K562 (cell line): ENCODE measurements at regions not wholly inside any gene's neighbourhood (a gene's known extent, or its start where the extent isn't known, plus 50 kb on each side); places are given as distances from the start of the nearest gene placed in this dataset.

Experiments
- ATAC-seq: fragments of 200-7000 bp; cut with Tn5 transposase; 3 replicates; pipeline ENCODE4 v1.9.1; 2020; ENCODE audit warnings: moderate library complexity
- BruUV-seq: library from RNA; stranded (reverse); fragments of 400-500 nt; replicated peaks from 2 replicates; lab custom pipeline; 2021; lab: Mats Ljungman, UMichigan
- CTCF ChIA-PET: fragments of 300-600 bp; formaldehyde crosslinking; extraction: SDS; loops from one replicate; lab custom pipeline; 2021; ENCODE audit warnings: low intra/inter-chr PET ratio; lab: Yijun Ruan, JAX
- POLR2A ChIA-PET: fragments of 300-600, 350-650 bp; sonication (Branson Sonifier 250); formaldehyde crosslinking; extraction: SDS; loops from one replicate; lab custom pipeline; 2021; ENCODE audit warnings: antibody characterized with exemption, inconsistent platforms; lab: Yijun Ruan, JAX
- DNase-seq, 4 experiments: peaks; one replicate each; pipeline versions ENCODE4 v3.0.0 to v3.0.0-alpha.2; 2011 to 2018; ENCODE audit warnings: low spot score in 3 of 4, mixed read lengths in 3 of 4; ENCODE audit errors: extremely low read depth in 1 of 4
- FAIRE-seq: peaks from 2 replicates; lab custom pipeline; 2011; peaks lifted over from hg19 to GRCh38; lab: Jason Lieb, UNC
- H2AFZ ChIP-seq: 2 replicates; pipeline ENCODE4 v1.6.0; 2011; ENCODE audit warnings: low read depth, low read length, control low read depth, inconsistent platforms
- H3K27ac ChIP-seq: fragments of 200-600 bp; 3 replicates; pipeline ENCODE4 v1.8.0; 2011; ENCODE audit warnings: low read depth, mild to moderate bottlenecking, control low read depth, inconsistent platforms, low read length, moderate library complexity, mixed read lengths; ENCODE audit errors: extremely low read depth
- H3K27me3 ChIP-seq, 2 experiments: fragments of 300-600 bp in 1 of 2; 2 replicates in 1 of 2; 3 replicates in 1 of 2; pipeline versions ENCODE4 v1.6.0 to v1.8.0; 2011; ENCODE audit warnings: inconsistent platforms in 2 of 2, low read length in 2 of 2, mild to moderate bottlenecking in 1 of 2, mixed read lengths in 1 of 2, moderate library complexity in 1 of 2; ENCODE audit not compliant: control insufficient read depth in 2 of 2, insufficient read depth in 2 of 2
- H3K36me3 ChIP-seq: fragments of 300-600 bp; 3 replicates; pipeline ENCODE4 v1.8.0; 2011; ENCODE audit warnings: mild to moderate bottlenecking, low read length, inconsistent platforms; ENCODE audit not compliant: control insufficient read depth, insufficient read depth
- H3K4me1 ChIP-seq, 2 experiments: fragments of 200-600 bp in 1 of 2; replicated peaks in 1 of 2; 2 replicates in 1 of 2; 3 replicates in 1 of 2; pipeline versions ENCODE4 v1.5.1 to v1.8.0; 2011; ENCODE audit warnings: inconsistent platforms in 2 of 2, low read length in 2 of 2, mild to moderate bottlenecking in 1 of 2, mixed read lengths in 1 of 2, moderate library complexity in 1 of 2; ENCODE audit not compliant: control insufficient read depth in 2 of 2, insufficient read depth in 2 of 2
- H3K4me2 ChIP-seq: 2 replicates; pipeline ENCODE4 v1.6.1; 2011; ENCODE audit warnings: low read length, control low read depth, inconsistent platforms, mixed read lengths; ENCODE audit not compliant: insufficient read depth
- H3K4me3 ChIP-seq: fragments of 200-600 bp; sonication (generic), shearing (Covaris generic); 2 replicates; pipeline ENCODE4 v1.5.1; 2016; ENCODE audit warnings: control low read depth, inconsistent platforms
- H3K79me2 ChIP-seq: fragments of 200-600 bp; 3 replicates; pipeline ENCODE4 v1.8.0; 2011; ENCODE audit warnings: low read length, inconsistent platforms; ENCODE audit not compliant: control insufficient read depth, insufficient read depth
- H3K9ac ChIP-seq, 2 experiments: 2 replicates each; pipeline versions ENCODE4 v1.6.0 to v1.6.1; 2011; ENCODE audit warnings: low read depth in 2 of 2, low read length in 2 of 2, control low read depth in 1 of 2, inconsistent platforms in 1 of 2, mild to moderate bottlenecking in 1 of 2, mixed read lengths in 1 of 2; ENCODE audit not compliant: insufficient read depth in 1 of 2
- H3K9me1 ChIP-seq: one replicate; pipeline ENCODE4 v1.6.0; 2011; ENCODE audit warnings: inconsistent platforms, mild to moderate bottlenecking, low read length, moderate library complexity; ENCODE audit not compliant: control insufficient read depth, insufficient read depth
- H3K9me3 ChIP-seq: replicated peaks from 2 replicates; pipeline ENCODE4 v1.5.1; 2011; ENCODE audit warnings: low read depth, low read length, inconsistent platforms; ENCODE audit not compliant: control insufficient read depth, insufficient read depth
- H4K20me1 ChIP-seq: replicated peaks from 2 replicates; pipeline ENCODE4 v1.6.1; 2011; ENCODE audit warnings: low read length, inconsistent platforms, mixed read lengths; ENCODE audit not compliant: control insufficient read depth, insufficient read depth
- BRD4 ChIP-seq: fragments of 200-600 bp; sonication (generic); IDR thresholded peaks from 2 replicates; pipeline ENCODE4 v1.6.1; 2017; ENCODE audit warnings: inconsistent platforms
- CLOCK ChIP-seq: fragments of 250-450 bp; sonication (Bioruptor Pico); IDR thresholded peaks from 2 replicates; pipeline ENCODE4 v1.4.0; 2020; ENCODE audit warnings: mild to moderate bottlenecking, moderate library complexity, borderline replicate concordance
- E4F1 ChIP-seq: fragments of 250-450 bp; sonication (Bioruptor Pico); IDR thresholded peaks from 2 replicates; pipeline ENCODE4 v1.5.0; 2021; ENCODE audit warnings: mild to moderate bottlenecking, borderline replicate concordance
- ERF ChIP-seq: fragments of 450-650 bp; formaldehyde crosslinking; IDR thresholded peaks from 2 replicates; pipeline ENCODE4 v1.4.0; 2020; ENCODE audit warnings: mild to moderate bottlenecking, mixed read lengths
- ETV5 ChIP-seq: sonication (generic); formaldehyde crosslinking; IDR thresholded peaks from 2 replicates; pipeline ENCODE4 v1.4.0; 2020; ENCODE audit warnings: low read depth, mild to moderate bottlenecking, missing genetic modification reagents
- HMGN3 ChIP-seq: IDR thresholded peaks from 2 replicates; pipeline ENCODE4 v1.6.1; 2011; ENCODE audit warnings: borderline replicate concordance, low read depth, mild to moderate bottlenecking, mixed read lengths, low read length; ENCODE audit not compliant: insufficient read length; ENCODE audit errors: extremely low read depth
- KAT8 ChIP-seq: fragments of 450-650 bp; IDR thresholded peaks from 2 replicates; pipeline ENCODE4 v1.6.1; 2016; ENCODE audit warnings: low read depth, mild to moderate bottlenecking
- MAZ ChIP-seq, 2 experiments: fragments of 450-650 bp in 1 of 2; sonication (generic) in 1 of 2; formaldehyde crosslinking; IDR thresholded peaks in 1 of 2; conservative IDR thresholded peaks in 1 of 2; 2 replicates each; pipeline versions ENCODE4 v1.4.0 to v1.5.0; 2020; ENCODE audit warnings: mild to moderate bottlenecking in 1 of 2, missing genetic modification reagents in 1 of 2
- MEIS2 ChIP-seq: fragments of 450-650 bp; IDR thresholded peaks from 2 replicates; pipeline ENCODE4 v1.6.1; 2014; ENCODE audit warnings: mild to moderate bottlenecking; ENCODE audit not compliant: partially characterized antibody
- NR2C2 ChIP-seq, 2 experiments: fragments of 200-800 bp in 1 of 2; sonication (Bioruptor generic) in 1 of 2; sonication (generic) in 1 of 2; formaldehyde crosslinking in 1 of 2; IDR thresholded peaks; 2 replicates each; pipeline versions ENCODE4 v1.6.1 to v1.8.0; 2016 to 2022; ENCODE audit warnings: mild to moderate bottlenecking in 1 of 2, missing compliant biosample characterization in 1 of 2, missing genetic modification characterization in 1 of 2, missing genetic modification reagents in 1 of 2
- TBL1XR1 ChIP-seq, 2 experiments: IDR thresholded peaks; 2 replicates each; pipeline ENCODE4 v1.6.1; 2012; ENCODE audit warnings: improper control_type of control experiment in 2 of 2, low read length in 2 of 2, mild to moderate bottlenecking in 1 of 2
- ZBTB43 ChIP-seq: sonication (generic); formaldehyde crosslinking; IDR thresholded peaks from 2 replicates; pipeline ENCODE4 v1.8.0; 2023; ENCODE audit warnings: mild to moderate bottlenecking, missing genetic modification reagents
- ZNF311 ChIP-seq: fragments of 250-450 bp; sonication (Bioruptor Pico); IDR thresholded peaks from 2 replicates; pipeline ENCODE4 v1.4.0; 2020; ENCODE audit warnings: mild to moderate bottlenecking, moderate library complexity
- WGBS: fragments of 100-300 bp; shearing (Covaris generic); methylation state at CpG from one replicate; pipeline ENCODE4 v1.1.6; 2016; ENCODE audit warnings: low coverage, mixed read lengths; ENCODE audit not compliant: insufficient coverage; ENCODE audit errors: missing lambda C conversion rate; 5-methylcytosine and 5-hydroxymethylcytosine counted together
- in situ Hi-C: fragments of 300-500 bp; cut with MboI; formaldehyde crosslinking; loops from 4 replicates; pipeline ENCODE4 v1.15.0; 2018; ENCODE audit warnings: inconsistent platforms, mixed read lengths
- intact Hi-C: fragments of 100-400 bp; cut with micrococcal nuclease; formaldehyde crosslinking; loops from 2 replicates; pipeline ENCODE4 v1.14.2; 2022

- Histone ChIP-seq H3K9me1 (no peaks in the 10 kb centered on the region), H4K20me1 (no peaks in the 10 kb centered on the region), H3K36me3 (no peaks in the 10 kb centered on the region), H2AFZ (no peak overlapping the region), H3K79me2 (no peaks in the 10 kb centered on the region), H3K9ac (no peak overlapping the region), H3K27me3 (no peaks in the 10 kb centered on the region), H3K4me3 (no peak overlapping the region), H3K4me2 (no peak overlapping the region), H3K4me1 (no peaks in the 10 kb centered on the region), H3K9me3 (no peaks in the 10 kb centered on the region), H3K27ac (no peak overlapping the region)
- no peak for DNase-seq
- in situ Hi-C loops = no loop called here
- ChIA-PET CTCF (no interaction called here), POLR2A (no interaction called here)
- no peak for ATAC-seq
- intact Hi-C loops = no loop called here
- no peak for TF ChIP-seq ZBTB43 (CRISPR knock-in tag)
- no peak for TF ChIP-seq BRD4
- TF ChIP-seq MAZ (CRISPR knock-in tag; conservative IDR thresholded peaks at IDR 0.05 in 1 of 2, IDR thresholded peaks at IDR 0.05 in 1 of 2) = no peak
- TF ChIP-seq MEIS2 = no peak
- TF ChIP-seq HMGN3 = no peak
- TF ChIP-seq NR2C2 (CRISPR knock-in tag; IDR thresholded peaks at IDR 0.05) = no peak
- no peak for TF ChIP-seq NR2C2 (tag; IDR thresholded peaks at IDR 0.05)
- TF ChIP-seq ZNF311 (CRISPR knock-in tag) = no peak
- TF ChIP-seq E4F1 (CRISPR knock-in tag) = no peak
- TF ChIP-seq ERF (CRISPR knock-in tag) = no peak
- TF ChIP-seq KAT8 = no peak
- TF ChIP-seq TBL1XR1 (IDR thresholded peaks at IDR 0.05; ENCODE audit: low read length in 2 of 2) = no peak
- no peak for TF ChIP-seq ETV5
- no peak for TF ChIP-seq CLOCK
- 0% methylated on average over 3 of the region's 3 CpGs for WGBS
- no TSS peak for BruUV-seq
- no peak for FAIRE-seq
Measured at GRCh38 chr5:107805824-107806223, 135.1 kb upstream of the EFNA5 start.
